ENCODE measurements at regions not wholly inside any gene's neighbourhood (a gene's known extent, or its start where the extent isn't known, plus 50 kb on each side); places are given as distances from the start of the nearest gene placed in this dataset.

- WGBS, 2 donors = 37 to 39% methylated on average over 6 of the region's 6 CpGs
- intact Hi-C loops (cut with DNase I; ENCODE audit: low total_unique reads) = no loop called here
- Histone ChIP-seq H3K27ac (no peak overlapping the region), H3K27me3 (no peaks in the 10 kb centered on the region), H3K4me3 (no peak overlapping the region), H3K9me3 (no peaks in the 10 kb centered on the region), H3K36me3 (ENCODE audit: low read depth, missing control alignments) (no peaks in the 10 kb centered on the region), H3K4me1 (no peaks in the 10 kb centered on the region)
- TF ChIP-seq, protein P1, sequence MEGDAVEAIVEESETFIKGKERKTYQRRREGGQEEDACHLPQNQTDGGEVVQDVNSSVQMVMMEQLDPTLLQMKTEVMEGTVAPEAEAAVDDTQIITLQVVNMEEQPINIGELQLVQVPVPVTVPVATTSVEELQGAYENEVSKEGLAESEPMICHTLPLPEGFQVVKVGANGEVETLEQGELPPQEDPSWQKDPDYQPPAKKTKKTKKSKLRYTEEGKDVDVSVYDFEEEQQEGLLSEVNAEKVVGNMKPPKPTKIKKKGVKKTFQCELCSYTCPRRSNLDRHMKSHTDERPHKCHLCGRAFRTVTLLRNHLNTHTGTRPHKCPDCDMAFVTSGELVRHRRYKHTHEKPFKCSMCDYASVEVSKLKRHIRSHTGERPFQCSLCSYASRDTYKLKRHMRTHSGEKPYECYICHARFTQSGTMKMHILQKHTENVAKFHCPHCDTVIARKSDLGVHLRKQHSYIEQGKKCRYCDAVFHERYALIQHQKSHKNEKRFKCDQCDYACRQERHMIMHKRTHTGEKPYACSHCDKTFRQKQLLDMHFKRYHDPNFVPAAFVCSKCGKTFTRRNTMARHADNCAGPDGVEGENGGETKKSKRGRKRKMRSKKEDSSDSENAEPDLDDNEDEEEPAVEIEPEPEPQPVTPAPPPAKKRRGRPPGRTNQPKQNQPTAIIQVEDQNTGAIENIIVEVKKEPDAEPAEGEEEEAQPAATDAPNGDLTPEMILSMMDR (IDR thresholded peaks at IDR 0.05) = no peak
- no peak for TF ChIP-seq POLR2A (IDR thresholded peaks at IDR 0.05)
- DNase-seq = no peak
Measured at GRCh38 chr7:22055226-22055625, 109.5 kb upstream of the CDCA7L start.

DNA sequence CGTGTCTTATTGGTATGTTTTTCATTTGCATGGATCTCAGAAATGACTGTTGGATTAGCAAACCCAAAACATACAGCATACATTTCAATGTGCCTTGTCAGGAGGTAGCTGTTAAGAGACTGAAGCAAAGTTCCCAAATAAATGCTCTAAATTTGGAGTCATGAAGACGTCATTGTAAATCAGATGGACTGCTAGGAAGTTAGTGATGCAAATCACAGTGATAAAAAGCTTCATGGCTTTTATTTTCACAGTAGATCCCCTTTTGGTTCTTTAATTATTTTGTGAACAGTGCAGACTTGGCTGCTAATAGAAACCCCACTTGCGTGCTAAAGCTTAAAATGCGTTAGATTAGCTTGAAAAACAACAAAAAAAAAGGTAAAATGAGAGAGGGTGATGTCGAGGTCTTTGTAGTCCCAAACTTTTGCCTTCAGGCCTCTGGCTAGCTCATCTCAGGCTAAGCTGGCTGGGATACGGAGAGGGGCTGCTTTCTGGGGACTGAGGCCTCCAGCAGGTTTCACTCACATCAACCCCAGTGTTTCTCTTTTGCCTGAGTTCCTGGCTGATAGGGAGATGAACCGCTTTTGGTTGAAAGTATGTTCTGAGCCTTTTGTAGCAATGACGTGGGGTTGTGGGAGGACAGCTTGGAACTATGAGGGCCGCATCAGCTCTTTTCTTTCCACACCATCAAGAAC, 107.1 kb upstream of the CDCA7L start:
- no peak for DNase-seq
- no peaks in the 10 kb centered on the region for H3K4me1 ChIP-seq
- no peak overlapping the region for H3K27ac ChIP-seq
- no peak overlapping the region for H3K4me3 ChIP-seq
- WGBS, 2 donors = 56 to 72% methylated on average over 8 to 9 of the region's 9 CpGs
- no peaks in the 10 kb centered on the region for H3K9me3 ChIP-seq
- TF ChIP-seq POLR2A (IDR thresholded peaks at IDR 0.05) = no peak
- TF ChIP-seq, protein P1 (IDR thresholded peaks at IDR 0.05) = no peak
- H3K36me3 ChIP-seq (ENCODE audit: low read depth, missing control alignments) = no peaks in the 10 kb centered on the region
- intact Hi-C loops (cut with DNase I; ENCODE audit: low total_unique reads) = no loop called here
- H3K27me3 ChIP-seq = no peaks in the 10 kb centered on the region

DNA sequence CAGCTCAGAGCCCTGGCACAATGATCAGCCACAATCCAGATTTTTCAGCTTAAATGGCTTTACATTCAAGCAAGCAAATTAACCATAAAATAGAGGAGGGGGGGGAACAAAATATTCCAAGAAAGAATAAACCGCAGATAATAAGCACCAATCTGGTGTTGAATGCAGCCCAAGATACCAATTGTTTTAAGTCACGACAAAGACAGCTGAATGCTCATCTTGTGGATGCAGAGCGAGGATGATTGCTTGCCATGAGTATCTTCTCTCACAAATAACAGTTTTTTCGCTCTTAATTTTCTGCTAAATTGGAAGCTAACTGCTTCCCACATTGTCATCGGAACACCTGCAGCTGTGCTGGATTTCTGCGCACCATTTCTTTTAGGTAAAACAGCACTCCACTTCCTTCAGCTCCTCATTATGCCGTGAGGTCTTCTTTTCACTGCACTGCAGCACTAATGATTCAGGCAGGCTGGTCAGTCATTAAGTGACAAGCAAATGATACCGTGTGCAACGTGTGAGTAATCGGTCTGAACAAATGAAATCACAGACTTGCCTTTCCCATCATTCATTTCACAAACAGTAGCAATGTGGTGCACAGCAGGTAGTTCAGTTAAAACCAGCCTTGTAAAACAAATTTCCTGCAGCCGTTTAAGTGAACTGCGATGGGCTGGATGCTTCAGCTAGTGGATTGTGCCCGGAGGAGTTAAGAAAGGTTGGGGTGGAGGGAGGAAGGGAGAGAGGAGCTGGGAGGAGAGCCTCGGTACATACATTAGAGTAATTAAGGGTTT, 106.4 kb upstream of the CDCA7L start:
- no peak for TF ChIP-seq POLR2A (IDR thresholded peaks at IDR 0.05)
- TF ChIP-seq, protein P1 (IDR thresholded peaks at IDR 0.05) = no peak
- Histone ChIP-seq H3K4me3 (no peak overlapping the region), H3K27ac (no peak overlapping the region), H3K4me1 (no peaks in the 10 kb centered on the region), H3K36me3 (ENCODE audit: low read depth, missing control alignments) (no peaks in the 10 kb centered on the region), H3K27me3 (no peaks in the 10 kb centered on the region), H3K9me3 (no peaks in the 10 kb centered on the region)
- intact Hi-C loops (cut with DNase I; ENCODE audit: low total_unique reads) = no loop called here
- no peak for DNase-seq
- WGBS, 2 donors = 56 to 63% methylated on average over 14 of the region's 14 CpGs

- Histone ChIP-seq H3K9me3 (no peaks in the 10 kb centered on the region), H3K27me3 (no peaks in the 10 kb centered on the region), H3K4me1 (no peaks in the 10 kb centered on the region), H3K27ac (no peak overlapping the region), H3K36me3 (ENCODE audit: low read depth, missing control alignments) (no peaks in the 10 kb centered on the region), H3K4me3 (no peak overlapping the region)
- TF ChIP-seq POLR2A (IDR thresholded peaks at IDR 0.05) = no peak
- TF ChIP-seq, protein P1 (IDR thresholded peaks at IDR 0.05) = no peak
- intact Hi-C loops (cut with DNase I; ENCODE audit: low total_unique reads) = no loop called here
- 79 to 83% methylated on average over 17 of the region's 17 CpGs for WGBS, 2 donors
- DNase-seq = no peak
Measured at GRCh38 chr7:22049766-22050500, 104.2 kb upstream of the CDCA7L start.

Measured in testis (tissue), 2 donors.